HFFc6 (cell line): ENCODE measurements at regions not wholly inside any gene's neighbourhood (a gene's known extent, or its start where the extent isn't known, plus 50 kb on each side); places are given as distances from the start of the nearest gene placed in this dataset.

Source experiments
- DNase-seq: peaks from one replicate; pipeline ENCODE4 v3.0.0-alpha.2; 2018
- H3K27ac Mint-ChIP-seq: 2 replicates; pipeline ENCODE4 v1.8.0; 2020; ENCODE audit warnings: mild to moderate bottlenecking, mixed read lengths
- H3K27me3 Mint-ChIP-seq: 2 replicates; pipeline ENCODE4 v1.8.0; 2021; ENCODE audit warnings: mild to moderate bottlenecking, moderate library complexity, mixed read lengths; ENCODE audit not compliant: insufficient read depth
- H3K36me3 Mint-ChIP-seq: 2 replicates; pipeline ENCODE4 v1.8.0; 2021; ENCODE audit warnings: low read depth, mixed read lengths
- H3K4me1 Mint-ChIP-seq: 2 replicates; pipeline ENCODE4 v1.8.0; 2020; ENCODE audit warnings: low read depth, mixed read lengths
- H3K4me3 Mint-ChIP-seq: 2 replicates; pipeline ENCODE4 v1.8.0; 2020; ENCODE audit warnings: mild to moderate bottlenecking, moderate library complexity, mixed read lengths
- H3K9me3 Mint-ChIP-seq: 2 replicates; pipeline ENCODE4 v1.8.0; 2020; ENCODE audit warnings: mild to moderate bottlenecking, mixed read lengths
- TF ChIP-seq, protein P1 (sequence below): fragments of 200-600 bp; sonication (generic); IDR thresholded peaks from 2 replicates; pipeline ENCODE4 v1.5.0; 2021; ENCODE audit warnings: antibody characterized with exemption, mild to moderate bottlenecking

DNA sequence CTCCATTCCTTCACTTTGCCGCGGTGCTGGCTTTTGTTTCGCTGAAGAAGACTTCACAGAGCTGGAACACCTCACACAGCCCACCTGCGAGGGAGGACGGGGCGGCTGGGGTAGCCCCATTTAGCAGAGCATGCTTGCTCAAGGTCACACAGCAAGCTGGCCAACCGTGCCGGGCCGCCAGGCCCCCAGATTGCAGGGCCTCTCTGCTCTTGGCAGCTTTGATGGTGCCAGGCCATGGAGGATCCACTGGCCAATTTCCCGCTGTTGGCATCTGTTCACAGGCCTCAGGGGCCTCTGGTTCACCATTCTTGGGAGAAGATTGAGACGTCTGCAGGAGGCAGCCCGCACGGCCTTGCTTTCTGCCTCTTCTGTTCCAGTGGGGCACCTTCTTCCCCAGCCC lies 77.9 kb upstream of the LINGO1 start:
- Mint-ChIP-seq H3K27ac (no peak overlapping the region), H3K36me3 (no peaks in the 10 kb centered on the region), H3K27me3 (peaks cover 56% of the 10 kb centered on the region), H3K4me3 (no peak overlapping the region), H3K9me3 (no peaks in the 10 kb centered on the region), H3K4me1 (no peaks in the 10 kb centered on the region)
- no peak for DNase-seq
- TF ChIP-seq, protein P1, sequence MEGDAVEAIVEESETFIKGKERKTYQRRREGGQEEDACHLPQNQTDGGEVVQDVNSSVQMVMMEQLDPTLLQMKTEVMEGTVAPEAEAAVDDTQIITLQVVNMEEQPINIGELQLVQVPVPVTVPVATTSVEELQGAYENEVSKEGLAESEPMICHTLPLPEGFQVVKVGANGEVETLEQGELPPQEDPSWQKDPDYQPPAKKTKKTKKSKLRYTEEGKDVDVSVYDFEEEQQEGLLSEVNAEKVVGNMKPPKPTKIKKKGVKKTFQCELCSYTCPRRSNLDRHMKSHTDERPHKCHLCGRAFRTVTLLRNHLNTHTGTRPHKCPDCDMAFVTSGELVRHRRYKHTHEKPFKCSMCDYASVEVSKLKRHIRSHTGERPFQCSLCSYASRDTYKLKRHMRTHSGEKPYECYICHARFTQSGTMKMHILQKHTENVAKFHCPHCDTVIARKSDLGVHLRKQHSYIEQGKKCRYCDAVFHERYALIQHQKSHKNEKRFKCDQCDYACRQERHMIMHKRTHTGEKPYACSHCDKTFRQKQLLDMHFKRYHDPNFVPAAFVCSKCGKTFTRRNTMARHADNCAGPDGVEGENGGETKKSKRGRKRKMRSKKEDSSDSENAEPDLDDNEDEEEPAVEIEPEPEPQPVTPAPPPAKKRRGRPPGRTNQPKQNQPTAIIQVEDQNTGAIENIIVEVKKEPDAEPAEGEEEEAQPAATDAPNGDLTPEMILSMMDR = no peak

DNA sequence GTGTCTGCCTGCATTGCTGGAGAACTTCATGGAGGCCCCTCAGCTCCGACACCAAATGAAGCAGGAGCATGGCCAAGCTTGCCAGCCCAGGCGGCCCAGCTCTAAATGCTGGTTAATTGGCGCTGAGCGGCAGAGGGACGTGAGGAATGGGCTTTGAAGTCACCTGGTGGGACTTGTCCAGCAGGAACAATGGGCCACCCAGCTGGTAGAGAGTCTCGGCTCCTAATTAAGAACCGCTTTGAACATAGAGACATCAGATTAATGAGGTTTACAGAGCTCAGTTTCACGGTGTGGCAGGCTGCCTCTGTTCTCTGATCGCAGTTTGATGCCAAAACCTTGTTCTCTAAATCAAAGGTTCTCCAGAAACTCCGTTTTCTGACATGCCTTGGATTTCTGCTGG lies 77.5 kb upstream of the LINGO1 start:
- Mint-ChIP-seq H3K4me3 (no peak overlapping the region), H3K9me3 (no peaks in the 10 kb centered on the region), H3K27me3 (peaks cover 56% of the 10 kb centered on the region), H3K27ac (no peak overlapping the region), H3K4me1 (no peaks in the 10 kb centered on the region), H3K36me3 (no peaks in the 10 kb centered on the region)
- DNase-seq = no peak
- TF ChIP-seq, protein P1 = no peak

DNA sequence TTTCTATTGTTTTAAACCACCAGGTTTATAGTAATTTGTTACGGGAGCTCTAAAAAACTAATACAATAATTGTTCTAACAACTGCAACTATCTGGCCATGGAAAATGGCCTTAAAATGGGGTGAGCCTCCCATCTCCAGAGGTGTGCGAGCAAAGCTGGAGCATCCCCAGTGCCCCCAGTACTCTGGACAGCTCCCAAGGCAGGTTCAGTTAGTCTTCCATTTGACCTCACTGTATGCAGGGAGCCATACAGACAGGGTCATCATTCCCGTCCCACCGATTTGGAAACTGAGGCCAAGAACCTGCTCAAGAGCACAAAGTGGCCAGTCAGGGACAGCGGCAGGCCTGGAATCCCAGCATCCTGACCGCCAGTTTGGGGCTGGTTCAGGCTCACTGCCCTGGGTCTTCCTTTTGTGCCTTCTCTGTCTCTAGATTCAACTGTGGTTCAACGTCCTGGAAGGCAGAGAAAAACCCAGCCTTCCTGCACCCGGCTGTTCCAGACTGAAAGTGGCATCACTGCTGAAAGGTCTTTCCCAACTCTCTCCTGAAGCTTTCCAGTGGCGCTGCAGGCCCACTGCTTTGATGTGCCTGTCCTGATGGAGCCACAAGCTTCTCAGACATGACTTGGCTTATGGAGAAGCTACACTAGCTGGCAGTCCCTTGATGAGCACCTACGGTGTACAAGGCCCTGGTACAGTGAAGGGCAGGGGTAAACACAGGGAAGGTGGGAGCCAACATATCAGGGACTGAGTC lies 76.6 kb upstream of the LINGO1 start:
- no peak overlapping the region for H3K27ac Mint-ChIP-seq
- DNase-seq = no peak
- TF ChIP-seq, protein P1 = no peak
- H3K36me3 Mint-ChIP-seq = no peaks in the 10 kb centered on the region
- H3K27me3 Mint-ChIP-seq = peaks cover 49% of the 10 kb centered on the region
- H3K4me3 Mint-ChIP-seq = no peak overlapping the region
- H3K4me1 Mint-ChIP-seq = no peaks in the 10 kb centered on the region
- H3K9me3 Mint-ChIP-seq = no peaks in the 10 kb centered on the region

DNA sequence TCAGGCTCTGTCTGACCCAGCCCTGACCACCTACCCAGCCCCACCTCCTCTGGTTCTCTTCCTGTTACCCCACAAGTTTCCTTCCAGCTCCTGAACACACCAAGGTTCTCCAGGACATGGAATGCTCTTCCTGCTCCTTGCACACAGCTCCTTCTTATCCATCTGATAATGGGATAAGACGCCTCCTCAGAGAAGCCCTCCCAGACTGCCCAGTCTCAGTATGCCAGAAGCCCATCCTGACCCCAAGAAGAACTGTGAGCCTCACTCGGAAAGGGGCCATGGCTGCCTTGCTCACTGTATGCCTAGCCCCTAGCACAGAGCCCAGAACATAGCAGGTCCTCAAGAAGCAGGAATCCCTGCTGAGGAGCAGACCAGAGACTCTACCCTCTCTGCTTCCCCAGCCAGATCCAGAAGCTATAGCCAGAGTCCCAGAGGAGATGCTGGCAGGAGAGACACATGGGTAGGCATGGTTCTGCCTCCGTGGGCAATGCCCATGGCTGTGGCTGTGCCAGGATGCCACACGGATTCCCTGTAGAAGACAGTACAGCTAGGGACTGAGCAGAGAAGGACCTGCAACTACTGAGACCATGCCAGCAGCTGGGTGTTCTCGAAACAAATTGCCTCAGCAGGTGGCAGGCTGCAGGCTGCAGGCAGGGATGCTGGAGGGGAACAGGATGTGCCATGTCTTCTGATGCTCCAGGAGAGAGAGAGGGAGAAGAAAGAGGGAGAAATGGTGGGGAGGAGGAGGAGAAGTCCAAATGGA lies 74.0 kb upstream of the LINGO1 start:
- Mint-ChIP-seq H3K4me1 (no peaks in the 10 kb centered on the region), H3K27me3 (peaks cover 32% of the 10 kb centered on the region), H3K27ac (no peak overlapping the region), H3K4me3 (no peak overlapping the region), H3K36me3 (no peaks in the 10 kb centered on the region), H3K9me3 (no peaks in the 10 kb centered on the region)
- TF ChIP-seq, protein P1 = no peak
- DNase-seq = no peak

DNA sequence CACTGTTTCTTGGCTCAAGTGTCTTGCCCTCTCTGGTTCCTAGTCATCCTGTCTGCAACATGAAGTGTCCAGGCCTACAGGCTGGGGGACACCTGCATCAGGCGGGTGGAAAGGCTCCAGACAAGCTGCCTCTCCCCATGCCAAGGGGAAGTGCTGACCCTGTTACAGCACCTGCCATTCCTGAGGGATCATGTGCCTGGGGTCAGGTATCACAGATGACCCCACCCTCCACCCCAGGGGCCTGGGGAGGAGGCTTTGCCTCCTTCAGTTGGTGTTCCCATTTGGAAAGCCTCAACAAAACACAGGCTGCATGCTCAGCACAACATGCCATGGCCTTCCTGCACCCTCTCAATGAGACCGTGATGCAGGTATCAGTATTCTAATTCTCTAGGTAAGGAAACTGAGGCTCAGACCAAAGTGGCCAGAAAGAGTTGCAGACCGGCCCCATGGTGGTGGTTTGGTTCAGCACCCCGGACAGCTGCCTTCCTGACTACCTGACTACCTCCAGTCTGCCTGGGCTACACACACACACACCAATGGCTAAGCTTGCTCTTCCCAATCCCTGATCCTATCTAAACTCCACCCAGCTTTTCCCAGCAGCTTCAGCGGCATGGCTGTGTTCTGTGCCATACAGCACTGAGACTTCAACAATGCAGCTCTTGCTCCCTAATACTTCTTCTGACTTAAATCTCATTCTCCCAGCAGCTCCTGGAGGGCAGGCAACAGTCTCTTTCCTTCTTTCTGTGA lies 69.7 kb upstream of the LINGO1 start:
- Mint-ChIP-seq H3K9me3 (no peaks in the 10 kb centered on the region), H3K36me3 (no peaks in the 10 kb centered on the region), H3K27ac (no peak overlapping the region), H3K4me1 (no peaks in the 10 kb centered on the region), H3K4me3 (no peak overlapping the region), H3K27me3 (peaks cover 26% of the 10 kb centered on the region)
- DNase-seq = peak; percentile 4
- TF ChIP-seq, protein P1 = no peak
